ENCODE measurements at regions not wholly inside any gene's neighbourhood (a gene's known extent, or its start where the extent isn't known, plus 50 kb on each side); places are given as distances from the start of the nearest gene placed in this dataset.
"Not testable (repeated sequence)": the region's sequence is repeated elsewhere in the genome, so short reads cannot be mapped to it uniquely, and the experiment has no call there.

GRCh38 chr14:34085695-34086094 lies 134.8 kb upstream of the EGLN3 start:
- peaks cover 9 to 24% (median 15%) of the 10 kb centered on the region in 3 donors for H3K4me1 ChIP-seq
- H3K36me3 ChIP-seq: no peaks in the 10 kb centered on the region
- no peak overlapping the region for H3K4me3 ChIP-seq
- DNase-seq: no peak
- no peaks in the 10 kb centered on the region for H3K27me3 ChIP-seq
- intact Hi-C loops (cut with DNase I): no loop called here
- H3K27ac ChIP-seq: no peak overlapping the region
- no peak for ATAC-seq
- 89 to 96% methylated on average over 1 of the region's 1 CpG for WGBS, 2 donors
- no peaks in the 10 kb centered on the region for H3K9me3 ChIP-seq
- no peak for FAIRE-seq
- TF ChIP-seq CTCF (IDR thresholded peaks at IDR 0.05): no peak

GRCh38 chr14:34081576-34082136 lies 130.8 kb upstream of the EGLN3 start:
- no peak for TF ChIP-seq CTCF (IDR thresholded peaks at IDR 0.05)
- H3K9me3 ChIP-seq: no peaks in the 10 kb centered on the region
- peak in 3 of 6 donors; percentile 27 to 43 (median 39) for DNase-seq
- peak overlapping the region in 3 of 4 donors; percentile 36 to 77 (median 68) for H3K27ac ChIP-seq
- peak; percentile 91 to 96 (median 94) for ATAC-seq
- no peaks in the 10 kb centered on the region for H3K36me3 ChIP-seq
- no peak for FAIRE-seq
- intact Hi-C loops (cut with DNase I): no loop called here
- WGBS, 2 donors: 10 to 12% methylated on average over 6 of the region's 6 CpGs
- H3K4me3 ChIP-seq: no peak overlapping the region
- no peaks in the 10 kb centered on the region for H3K27me3 ChIP-seq
- peaks cover 9 to 24% (median 15%) of the 10 kb centered on the region in 3 donors for H3K4me1 ChIP-seq

GRCh38 chr14:34081101-34081575 lies 130.3 kb upstream of the EGLN3 start:
- 66 to 82% methylated on average over 7 of the region's 7 CpGs for WGBS, 2 donors
- peak; percentile 18 to 49 (median 30) for ATAC-seq
- Histone ChIP-seq H3K27ac (peak overlapping the region in 3 of 4 donors; percentile 36 to 77 (median 68)), H3K4me1 (peaks cover 9 to 24% (median 15%) of the 10 kb centered on the region in 3 donors), H3K9me3 (no peaks in the 10 kb centered on the region), H3K36me3 (no peaks in the 10 kb centered on the region), H3K4me3 (no peak overlapping the region), H3K27me3 (no peaks in the 10 kb centered on the region)
- no peak for FAIRE-seq
- TF ChIP-seq CTCF (IDR thresholded peaks at IDR 0.05): no peak
- DNase-seq: no peak
- intact Hi-C loops (cut with DNase I): no loop called here

GRCh38 chr14:34079643-34080042 lies 128.8 kb upstream of the EGLN3 start:
- WGBS, 2 donors: 94 to 98% methylated on average over 2 of the region's 4 CpGs
- H3K36me3 ChIP-seq; H3K9me3 ChIP-seq; H3K4me3 ChIP-seq; H3K27ac ChIP-seq; ATAC-seq; FAIRE-seq; intact Hi-C loops (cut with DNase I); DNase-seq; H3K27me3 ChIP-seq: not testable (repeated sequence)
- H3K4me1 ChIP-seq: peaks cover 9 to 24% (median 15%) of the 10 kb centered on the region in 3 donors

- no peak for TF ChIP-seq CTCF (IDR thresholded peaks at IDR 0.05)
- Histone ChIP-seq H3K4me1 (peaks cover 9 to 23% (median 15%) of the 10 kb centered on the region in 3 donors), H3K4me3 (no peak overlapping the region), H3K9me3 (no peaks in the 10 kb centered on the region), H3K27me3 (no peaks in the 10 kb centered on the region), H3K27ac (no peak overlapping the region), H3K36me3 (no peaks in the 10 kb centered on the region)
- WGBS, 2 donors: 79 to 86% methylated on average over 12 of the region's 12 CpGs
- no peak for ATAC-seq
- intact Hi-C loops (cut with DNase I): no loop called here
- FAIRE-seq: no peak
- no peak for DNase-seq
Measured at GRCh38 chr14:34078117-34078743, 127.4 kb upstream of the EGLN3 start.

All from pancreas (tissue), 10 donors.